Spinal cord (tissue), 9 donors: ENCODE measurements at regions not wholly inside any gene's neighbourhood (a gene's known extent, or its start where the extent isn't known, plus 50 kb on each side); places are given as distances from the start of the nearest gene placed in this dataset.

Experiments
- DNase-seq, 6 donors: peaks; one replicate each; pipeline versions ENCODE4 v3.0.0 to v3.0.0-alpha.2; 2013 to 2015; ENCODE audit warnings: low spot score in 6 of 6, low read depth in 4 of 6
- H3K27ac ChIP-seq: one replicate; pipeline ENCODE4 v1.5.1; 2013; ENCODE audit warnings: low read depth, low read length, control low read depth
- H3K27me3 ChIP-seq: one replicate; pipeline ENCODE4 v1.6.1; 2013; ENCODE audit warnings: low read length; ENCODE audit not compliant: control insufficient read depth, insufficient read depth
- H3K36me3 ChIP-seq: one replicate; pipeline ENCODE4 v1.6.1; 2013; ENCODE audit warnings: low read length; ENCODE audit not compliant: control insufficient read depth, insufficient read depth
- H3K4me1 ChIP-seq: one replicate; pipeline ENCODE4 v1.6.1; 2013; ENCODE audit warnings: low read length; ENCODE audit not compliant: control insufficient read depth, insufficient read depth
- H3K4me3 ChIP-seq: one replicate; pipeline ENCODE4 v1.5.1; 2013; ENCODE audit warnings: low read depth, low read length, control low read depth
- H3K9me3 ChIP-seq: one replicate; pipeline ENCODE4 v1.6.1; 2013; ENCODE audit warnings: low read length; ENCODE audit not compliant: control insufficient read depth, insufficient read depth
- WGBS: methylation state at CpG from one replicate; pipeline ENCODE4 v1.1.5; 2013; ENCODE audit warnings: missing lambda C conversion rate; ENCODE audit not compliant: insufficient coverage; 5-methylcytosine and 5-hydroxymethylcytosine counted together
- donor health status: healthy.

DNA sequence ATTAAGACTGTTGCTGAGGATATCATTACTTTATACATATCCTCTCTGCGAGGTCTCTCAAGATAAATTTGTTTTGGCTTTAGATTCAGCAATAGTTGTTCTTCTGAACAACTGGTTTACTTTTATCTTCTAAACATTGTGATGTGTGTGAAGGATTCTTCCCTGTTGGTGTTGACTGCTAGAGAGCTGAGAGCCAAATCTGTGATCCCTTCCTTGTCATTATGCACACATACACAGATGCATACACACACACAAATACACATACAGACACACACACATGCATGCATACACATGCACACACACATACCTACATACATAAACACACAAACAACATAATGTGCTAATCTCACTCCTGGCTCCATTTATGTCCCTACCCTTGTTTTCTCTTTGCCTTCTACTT lies 137.0 kb downstream of the SNX19 start:
- WGBS: no CpG with 5 or more reads among the region's 1 CpG
- H3K27me3 ChIP-seq: no peaks in the 10 kb centered on the region
- H3K9me3 ChIP-seq: peaks cover 2% of the 10 kb centered on the region
- no peaks in the 10 kb centered on the region for H3K36me3 ChIP-seq
- H3K4me3 ChIP-seq: no peak overlapping the region
- no peak overlapping the region for H3K27ac ChIP-seq
- peaks cover 6% of the 10 kb centered on the region for H3K4me1 ChIP-seq
- DNase-seq: no peak

GRCh38 chr11:130779943-130780342 lies 136.3 kb downstream of the SNX19 start:
- Histone ChIP-seq H3K27me3 (no peaks in the 10 kb centered on the region), H3K36me3 (no peaks in the 10 kb centered on the region), H3K4me1 (peaks cover 3% of the 10 kb centered on the region), H3K9me3 (peaks cover 2% of the 10 kb centered on the region), H3K27ac (no peak overlapping the region), H3K4me3 (no peak overlapping the region)
- WGBS: 75% methylated on average over 5 of the region's 5 CpGs
- DNase-seq: no peak

DNA sequence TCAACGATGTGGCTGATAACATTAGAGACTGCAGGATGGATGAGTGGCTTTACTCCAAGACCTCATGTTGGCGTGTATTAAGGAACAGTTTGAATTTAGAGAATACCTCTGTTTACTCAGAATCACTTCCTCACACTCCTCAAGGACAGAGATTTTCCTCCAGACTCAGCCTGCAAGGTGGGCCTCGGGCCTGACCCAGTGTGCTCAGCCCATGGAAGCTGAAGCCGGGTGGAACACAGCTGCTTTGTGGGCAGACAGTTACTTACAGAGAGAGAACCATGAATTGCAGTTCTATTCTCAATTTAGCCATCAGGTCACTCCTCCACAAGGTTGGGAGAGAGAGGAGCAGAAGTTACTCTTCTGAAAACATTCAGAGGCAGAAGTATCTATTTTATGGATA lies 135.8 kb downstream of the SNX19 start:
- 86% methylated on average over 2 of the region's 4 CpGs for WGBS
- Histone ChIP-seq H3K27ac (no peak overlapping the region), H3K9me3 (peaks cover 2% of the 10 kb centered on the region), H3K4me3 (no peak overlapping the region), H3K36me3 (no peaks in the 10 kb centered on the region), H3K4me1 (peaks cover 3% of the 10 kb centered on the region), H3K27me3 (no peaks in the 10 kb centered on the region)
- DNase-seq: no peak

DNA sequence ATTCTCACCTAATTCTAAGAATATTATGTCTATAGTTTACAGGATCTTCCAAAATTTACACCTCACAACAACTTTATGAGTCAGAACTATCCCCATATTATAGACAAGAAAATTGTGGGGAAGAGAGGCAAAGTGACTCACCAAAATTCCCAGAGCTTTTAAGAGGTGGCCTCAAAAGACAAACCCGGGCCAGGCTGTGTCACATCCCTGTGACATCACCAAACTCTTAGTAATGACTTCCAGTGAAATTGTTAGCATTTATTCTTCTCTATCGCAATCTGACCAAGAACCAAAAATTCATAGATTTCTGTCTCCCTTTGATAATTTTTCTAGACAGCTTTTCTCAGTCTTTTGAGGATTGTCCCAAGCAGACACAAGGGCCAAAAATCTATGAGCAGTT lies 134.3 kb downstream of the SNX19 start:
- H3K27me3 ChIP-seq: no peaks in the 10 kb centered on the region
- H3K9me3 ChIP-seq: peaks cover 2% of the 10 kb centered on the region
- no peak for DNase-seq
- peaks cover 3% of the 10 kb centered on the region for H3K4me1 ChIP-seq
- WGBS: 87% methylated on average over 2 of the region's 2 CpGs
- H3K36me3 ChIP-seq: no peaks in the 10 kb centered on the region
- H3K4me3 ChIP-seq: no peak overlapping the region
- H3K27ac ChIP-seq: peak overlapping the region; percentile 80

- H3K4me3 ChIP-seq: no peak overlapping the region
- peak in 3 of 6 donors; percentile 43 to 79 (median 71) for DNase-seq
- WGBS: 43% methylated on average over 6 of the region's 14 CpGs
These were observed 133.7 kb downstream of the SNX19 start for GRCh38 chr11:130782361-130783222.

DNA sequence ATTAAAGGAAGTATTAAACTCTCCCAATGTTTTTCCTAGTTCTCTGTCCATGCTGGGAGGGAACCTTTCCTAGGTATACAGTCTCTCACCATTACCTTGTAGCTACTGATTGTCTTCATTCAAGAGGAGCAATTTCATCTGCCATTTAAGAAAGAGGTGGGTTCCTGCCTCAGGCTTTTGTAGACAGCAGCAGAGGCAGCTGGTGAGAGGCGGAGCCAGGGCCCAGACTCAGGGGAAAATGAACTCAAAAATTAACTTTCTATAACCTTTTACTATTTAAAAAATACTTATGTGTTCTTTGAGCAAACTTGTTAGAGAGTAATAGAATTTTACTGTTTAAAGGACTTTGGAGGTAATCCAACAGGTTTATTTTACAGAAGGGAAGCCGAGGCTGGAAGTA lies 133.0 kb downstream of the SNX19 start:
- no CpG with 5 or more reads among the region's 2 CpGs for WGBS
- no peaks in the 10 kb centered on the region for H3K9me3 ChIP-seq
- peaks cover 3% of the 10 kb centered on the region for H3K4me1 ChIP-seq
- H3K36me3 ChIP-seq: no peaks in the 10 kb centered on the region
- DNase-seq: no peak
- H3K27me3 ChIP-seq: no peaks in the 10 kb centered on the region
- H3K4me3 ChIP-seq: no peak overlapping the region
- peak overlapping the region; percentile 80 for H3K27ac ChIP-seq

More at GRCh38 chr11:130782361-130783222, 133.7 kb downstream of the SNX19 start:
- H3K27me3 ChIP-seq: no peaks in the 10 kb centered on the region
- H3K27ac ChIP-seq: peak overlapping the region; percentile 80
- H3K4me1 ChIP-seq: peaks cover 3% of the 10 kb centered on the region
- peaks cover under 1% of the 10 kb centered on the region for H3K9me3 ChIP-seq
- H3K36me3 ChIP-seq: no peaks in the 10 kb centered on the region

GRCh38 chr11:130785380-130786116 lies 130.7 kb downstream of the SNX19 start:
- no peak overlapping the region for H3K27ac ChIP-seq
- H3K4me3 ChIP-seq: no peak overlapping the region
- H3K27me3 ChIP-seq: no peaks in the 10 kb centered on the region
- H3K4me1 ChIP-seq: peaks cover 3% of the 10 kb centered on the region
- WGBS: 100% methylated on average over 1 of the region's 4 CpGs
- no peaks in the 10 kb centered on the region for H3K36me3 ChIP-seq
- peak in 2 of 6 donors; percentile 41 to 55 for DNase-seq
- H3K9me3 ChIP-seq: peaks cover under 1% of the 10 kb centered on the region

DNA sequence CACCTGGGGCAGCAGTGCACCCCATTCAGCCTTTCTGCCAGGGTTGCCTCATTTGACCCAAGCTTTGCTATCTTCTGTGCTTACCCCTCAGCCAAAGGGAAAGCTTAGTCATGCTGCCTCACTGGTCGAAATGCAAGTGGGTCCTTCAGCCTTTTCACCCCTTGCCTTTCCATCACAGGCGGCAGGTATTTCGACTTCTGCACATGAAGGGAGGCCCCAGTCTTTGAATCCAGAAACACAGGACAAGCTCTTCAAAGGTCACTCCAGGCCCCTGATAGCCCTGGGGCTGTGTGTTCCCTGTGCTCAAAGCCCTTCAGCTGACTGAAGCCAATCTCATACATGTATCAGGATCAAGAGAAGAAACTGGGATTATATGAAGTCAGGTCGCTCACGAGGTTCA lies 129.7 kb downstream of the SNX19 start:
- peaks cover 3% of the 10 kb centered on the region for H3K4me1 ChIP-seq
- H3K27me3 ChIP-seq: no peaks in the 10 kb centered on the region
- WGBS: 100% methylated on average over 1 of the region's 5 CpGs
- H3K27ac ChIP-seq: no peak overlapping the region
- no peaks in the 10 kb centered on the region for H3K36me3 ChIP-seq
- peaks cover 3% of the 10 kb centered on the region for H3K9me3 ChIP-seq
- no peak overlapping the region for H3K4me3 ChIP-seq
- no peak for DNase-seq

GRCh38 chr11:130787092-130787616 lies 129.1 kb downstream of the SNX19 start:
- Histone ChIP-seq H3K9me3 (peaks cover 3% of the 10 kb centered on the region), H3K27ac (no peak overlapping the region), H3K27me3 (no peaks in the 10 kb centered on the region), H3K4me3 (no peak overlapping the region), H3K36me3 (no peaks in the 10 kb centered on the region), H3K4me1 (peaks cover 3% of the 10 kb centered on the region)
- DNase-seq: no peak
- 91% methylated on average over 8 of the region's 8 CpGs for WGBS
